ENCODE measurements at regions not wholly inside any gene's neighbourhood (a gene's known extent, or its start where the extent isn't known, plus 50 kb on each side); places are given as distances from the start of the nearest gene placed in this dataset.

DNA sequence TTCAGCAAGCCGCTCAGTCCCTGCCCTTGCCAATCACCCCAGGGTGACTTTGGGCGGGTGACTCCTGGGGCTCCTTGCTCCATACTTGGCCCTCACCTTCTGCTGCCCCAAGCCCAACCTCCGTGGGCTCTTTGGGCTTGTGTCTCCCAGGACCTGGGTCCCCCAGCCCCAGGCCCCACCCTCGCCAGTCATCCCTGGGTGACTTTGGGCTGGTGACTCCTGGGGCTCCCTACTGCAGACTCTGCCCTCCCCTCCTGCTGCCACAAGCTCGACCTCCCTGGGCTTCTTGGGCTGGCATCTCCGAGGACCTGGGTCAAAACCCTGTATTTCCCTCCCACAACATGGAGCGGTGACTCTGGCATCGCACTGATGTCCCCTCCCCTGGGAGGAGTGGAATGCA lies 151.5 kb downstream of the GOLGA6L4 start:
- no peak for TF ChIP-seq POLR2A (IDR thresholded peaks at IDR 0.05; ENCODE audit: low read length)
- no peak for TF ChIP-seq GATA1 (IDR thresholded peaks at IDR 0.05; ENCODE audit: low read depth, low read length)

Measured in erythroblast (primary cell).